Testis (tissue), 2 donors: ENCODE measurements at regions not wholly inside any gene's neighbourhood (a gene's known extent, or its start where the extent isn't known, plus 50 kb on each side); places are given as distances from the start of the nearest gene placed in this dataset.
"Not testable (repeated sequence)": the region's sequence is repeated elsewhere in the genome, so short reads cannot be mapped to it uniquely, and the experiment has no call there.

Source experiments
- DNase-seq: peaks from one replicate; pipeline ENCODE4 v3.0.0-alpha.2; 2019
- H3K27ac ChIP-seq, 2 donors: fragments of 200-600 bp; sonication (generic); one replicate each; pipeline ENCODE4 v1.5.1; 2019
- H3K27me3 ChIP-seq: fragments of 200-600 bp; sonication (generic); one replicate; pipeline ENCODE4 v1.5.1; 2019
- H3K36me3 ChIP-seq: fragments of 200-600 bp; sonication (generic); one replicate; pipeline ENCODE4 v1.5.1; 2017; ENCODE audit warnings: low read depth; ENCODE audit errors: missing control alignments
- H3K4me1 ChIP-seq: fragments of 200-600 bp; sonication (generic); one replicate; pipeline ENCODE4 v1.5.1; 2019
- H3K4me3 ChIP-seq, 2 donors: fragments of 200-600 bp; sonication (generic); one replicate each; pipeline ENCODE4 v1.5.1; 2017 to 2019
- H3K9me3 ChIP-seq: fragments of 200-600 bp; sonication (generic); one replicate; pipeline ENCODE4 v1.5.1; 2017
- CTCF ChIP-seq, 3 experiments: fragments of 450-650 bp in 2 of 3; fragments of 200-600 bp in 1 of 3; sonication (generic) in 1 of 3; IDR thresholded peaks; one replicate each; pipeline ENCODE4 v1.5.1; 2016 to 2019; ENCODE audit warnings: antibody characterized with exemption in 3 of 3, mild to moderate bottlenecking in 2 of 3, moderate library complexity in 1 of 3
- WGBS, 2 donors: methylation state at CpG; one replicate each; pipeline ENCODE4 v1.1.5; 2018; 5-methylcytosine and 5-hydroxymethylcytosine counted together
- intact Hi-C: fragments of 100-400 bp; cut with DNase I; formaldehyde crosslinking; loops from one replicate; pipeline ENCODE4 v1.15.1; 2023; ENCODE audit warnings: low total_unique reads

- H3K4me3 ChIP-seq, H3K36me3 ChIP-seq, H3K27me3 ChIP-seq, H3K4me1 ChIP-seq, H3K27ac ChIP-seq, intact Hi-C loops, H3K9me3 ChIP-seq: not testable (repeated sequence)
- peak in 1 of 3 experiments; percentile 24 for TF ChIP-seq CTCF (IDR thresholded peaks at IDR 0.05)
- WGBS, 2 donors, result 23 to 45% methylated on average over 3 to 5 of the region's 5 CpGs
- DNase-seq, result peak; percentile 74
Observed at GRCh38 chr2:90226465-90227072, 1535.1 kb downstream of the RPIA start.

GRCh38 chr2:90231199-90231598, 1539.7 kb downstream of the RPIA start:
- intact Hi-C loops, H3K9me3 ChIP-seq, H3K4me1 ChIP-seq, H3K27me3 ChIP-seq, DNase-seq, H3K4me3 ChIP-seq, H3K36me3 ChIP-seq, H3K27ac ChIP-seq: not testable (repeated sequence)
- 90% methylated on average over 3 to 4 of the region's 4 CpGs for WGBS, 2 donors

- WGBS, 2 donors, result 83% methylated on average over 1 of the region's 1 CpG; no CpG with 5 or more reads in 1 of the 2 donors
- intact Hi-C loops, result not testable (repeated sequence)
Observed at GRCh38 chr2:90235452-90235851, 1544.0 kb downstream of the RPIA start.

GRCh38 chr2:90237923-90238361, 1546.5 kb downstream of the RPIA start:
- H3K36me3 ChIP-seq, H3K27me3 ChIP-seq, H3K9me3 ChIP-seq, intact Hi-C loops, H3K27ac ChIP-seq, H3K4me1 ChIP-seq, H3K4me3 ChIP-seq: not testable (repeated sequence)
- 29% methylated on average over 1 to 31 of the region's 31 CpGs for WGBS, 2 donors
- peak; percentile 76 for DNase-seq

More at GRCh38 chr2:90235452-90235851, 1544.0 kb downstream of the RPIA start:
- DNase-seq, H3K27me3 ChIP-seq, H3K4me1 ChIP-seq, H3K9me3 ChIP-seq, H3K36me3 ChIP-seq, H3K4me3 ChIP-seq, H3K27ac ChIP-seq: not testable (repeated sequence)

- H3K36me3 ChIP-seq, intact Hi-C loops, DNase-seq, H3K27me3 ChIP-seq, H3K4me1 ChIP-seq, H3K4me3 ChIP-seq, H3K9me3 ChIP-seq, H3K27ac ChIP-seq: not testable (repeated sequence)
- 88 to 90% methylated on average over 9 to 42 of the region's 43 CpGs for WGBS, 2 donors
Observed at GRCh38 chr2:90238505-90239230, 1547.2 kb downstream of the RPIA start.

- H3K4me1 ChIP-seq, H3K9me3 ChIP-seq, H3K4me3 ChIP-seq, H3K36me3 ChIP-seq, H3K27ac ChIP-seq, H3K27me3 ChIP-seq, intact Hi-C loops: not testable (repeated sequence)
- WGBS, 2 donors, result 67 to 73% methylated on average over 2 to 5 of the region's 6 CpGs
- DNase-seq, result peak; percentile 16
Observed at GRCh38 chr2:90239769-90240168, 1548.3 kb downstream of the RPIA start.

- DNase-seq, H3K36me3 ChIP-seq, H3K4me1 ChIP-seq, H3K9me3 ChIP-seq, H3K27me3 ChIP-seq, H3K4me3 ChIP-seq, H3K27ac ChIP-seq, intact Hi-C loops: not testable (repeated sequence)
- WGBS, 2 donors, result 49 to 66% methylated on average over 34 to 62 of the region's 94 CpGs
Observed at GRCh38 chr2:90244902-90245765, 1553.7 kb downstream of the RPIA start.

- 98% methylated on average over 11 of the region's 14 CpGs; no CpG with 5 or more reads in 1 of the 2 donors for WGBS, 2 donors
- intact Hi-C loops, result not testable (repeated sequence)
Observed at GRCh38 chr2:90248400-90248799, 1556.9 kb downstream of the RPIA start.

GRCh38 chr2:90250350-90250749, 1558.9 kb downstream of the RPIA start:
- intact Hi-C loops, H3K27me3 ChIP-seq, H3K27ac ChIP-seq, H3K4me1 ChIP-seq, H3K36me3 ChIP-seq, DNase-seq, H3K4me3 ChIP-seq, H3K9me3 ChIP-seq: not testable (repeated sequence)
- WGBS, 2 donors, result 70 to 84% methylated on average over 4 to 8 of the region's 8 CpGs

More at GRCh38 chr2:90248400-90248799, 1556.9 kb downstream of the RPIA start:
- H3K4me3 ChIP-seq, H3K36me3 ChIP-seq, H3K27me3 ChIP-seq, H3K4me1 ChIP-seq, H3K27ac ChIP-seq, DNase-seq, H3K9me3 ChIP-seq: not testable (repeated sequence)

- H3K36me3 ChIP-seq, intact Hi-C loops, H3K27me3 ChIP-seq, H3K4me1 ChIP-seq, H3K9me3 ChIP-seq, H3K4me3 ChIP-seq, H3K27ac ChIP-seq, DNase-seq: not testable (repeated sequence)
- WGBS, 2 donors, result 81 to 100% methylated on average over 2 of the region's 2 CpGs
Observed at GRCh38 chr2:90251576-90251975, 1560.1 kb downstream of the RPIA start.
